HuH-7.5 (cell line): ENCODE measurements at regions not wholly inside any gene's neighbourhood (a gene's known extent, or its start where the extent isn't known, plus 50 kb on each side); places are given as distances from the start of the nearest gene placed in this dataset.
"Not testable (repeated sequence)": the region's sequence is repeated elsewhere in the genome, so short reads cannot be mapped to it uniquely, and the experiment has no call there.

ENCODE experiments used
- DNase-seq: peaks from one replicate; pipeline ENCODE4 v3.0.0; 2011; ENCODE audit warnings: low spot score

- DNase-seq: no peak
These were observed 153.5 kb upstream of the LPP start for GRCh38 chr3:188000361-188000861.

- DNase-seq: no peak
These were observed 152.9 kb upstream of the LPP start for GRCh38 chr3:188001093-188001492.

- no peak for DNase-seq
These were observed 152.0 kb upstream of the LPP start for GRCh38 chr3:188001926-188002325.

- DNase-seq: no peak
These were observed 151.3 kb upstream of the LPP start for GRCh38 chr3:188002626-188003138.

GRCh38 chr3:188003188-188004171 lies 150.5 kb upstream of the LPP start:
- no peak for DNase-seq

GRCh38 chr3:188006726-188007393 lies 147.1 kb upstream of the LPP start:
- DNase-seq: no peak

GRCh38 chr3:188007897-188008296 lies 146.1 kb upstream of the LPP start:
- no peak for DNase-seq

- DNase-seq: no peak
These were observed 145.3 kb upstream of the LPP start for GRCh38 chr3:188008582-188009213.

- DNase-seq: no peak
These were observed 143.5 kb upstream of the LPP start for GRCh38 chr3:188010478-188010877.

- DNase-seq: no peak
These were observed 134.2 kb upstream of the LPP start for GRCh38 chr3:188019727-188020126.

GRCh38 chr3:188021041-188021440 lies 132.9 kb upstream of the LPP start:
- DNase-seq: no peak

GRCh38 chr3:188021502-188022040 lies 132.4 kb upstream of the LPP start:
- no peak for DNase-seq

GRCh38 chr3:188022902-188023301 lies 131.1 kb upstream of the LPP start:
- DNase-seq: not testable (repeated sequence)

- no peak for DNase-seq
These were observed 128.4 kb upstream of the LPP start for GRCh38 chr3:188025555-188025954.

- DNase-seq: no peak
These were observed 127.6 kb upstream of the LPP start for GRCh38 chr3:188026191-188026968.

- no peak for DNase-seq
These were observed 122.8 kb upstream of the LPP start for GRCh38 chr3:188031121-188031520.

GRCh38 chr3:188034989-188035388 lies 119.0 kb upstream of the LPP start:
- no peak for DNase-seq

GRCh38 chr3:188036375-188037194 lies 117.4 kb upstream of the LPP start:
- peak; percentile 26 for DNase-seq

GRCh38 chr3:188037195-188037718 lies 116.7 kb upstream of the LPP start:
- no peak for DNase-seq

GRCh38 chr3:188037965-188038581 lies 115.9 kb upstream of the LPP start:
- no peak for DNase-seq
